ENCODE measurements at regions not wholly inside any gene's neighbourhood (a gene's known extent, or its start where the extent isn't known, plus 50 kb on each side); places are given as distances from the start of the nearest gene placed in this dataset.

GRCh38 chr6:159640322-159640721, 52.7 kb downstream of the SOD2 start:
- H3K36me3 ChIP-seq (ENCODE audit: insufficient read depth, low read length) = no peaks in the 10 kb centered on the region
- no peaks in the 10 kb centered on the region for H3K9me2 ChIP-seq (ENCODE audit: low read depth, low read length)
- TF ChIP-seq, protein P1, sequence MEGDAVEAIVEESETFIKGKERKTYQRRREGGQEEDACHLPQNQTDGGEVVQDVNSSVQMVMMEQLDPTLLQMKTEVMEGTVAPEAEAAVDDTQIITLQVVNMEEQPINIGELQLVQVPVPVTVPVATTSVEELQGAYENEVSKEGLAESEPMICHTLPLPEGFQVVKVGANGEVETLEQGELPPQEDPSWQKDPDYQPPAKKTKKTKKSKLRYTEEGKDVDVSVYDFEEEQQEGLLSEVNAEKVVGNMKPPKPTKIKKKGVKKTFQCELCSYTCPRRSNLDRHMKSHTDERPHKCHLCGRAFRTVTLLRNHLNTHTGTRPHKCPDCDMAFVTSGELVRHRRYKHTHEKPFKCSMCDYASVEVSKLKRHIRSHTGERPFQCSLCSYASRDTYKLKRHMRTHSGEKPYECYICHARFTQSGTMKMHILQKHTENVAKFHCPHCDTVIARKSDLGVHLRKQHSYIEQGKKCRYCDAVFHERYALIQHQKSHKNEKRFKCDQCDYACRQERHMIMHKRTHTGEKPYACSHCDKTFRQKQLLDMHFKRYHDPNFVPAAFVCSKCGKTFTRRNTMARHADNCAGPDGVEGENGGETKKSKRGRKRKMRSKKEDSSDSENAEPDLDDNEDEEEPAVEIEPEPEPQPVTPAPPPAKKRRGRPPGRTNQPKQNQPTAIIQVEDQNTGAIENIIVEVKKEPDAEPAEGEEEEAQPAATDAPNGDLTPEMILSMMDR (IDR thresholded peaks at IDR 0.05; ENCODE audit: low read length) = no peak
- no peak for TF ChIP-seq EZH2 (IDR thresholded peaks at IDR 0.05; ENCODE audit: borderline replicate concordance, low read length)

GRCh38 chr6:159639721-159640120, 53.3 kb downstream of the SOD2 start:
- no peaks in the 10 kb centered on the region for H4K20me1 ChIP-seq (ENCODE audit: insufficient read depth, low read length)
- no peak overlapping the region for H2AFZ ChIP-seq (ENCODE audit: low read length)
- no peak overlapping the region for H3K4me2 ChIP-seq (ENCODE audit: low read length)
- no peak overlapping the region for H3K4me3 ChIP-seq (ENCODE audit: low read depth, low read length, poor library complexity, severe bottlenecking)
- no peak overlapping the region for H3K9ac ChIP-seq (ENCODE audit: low read length)
- H3K79me2 ChIP-seq (ENCODE audit: insufficient read depth, low read length) = no peaks in the 10 kb centered on the region
- H3K27me3 ChIP-seq (ENCODE audit: insufficient read depth, low read length) = 0 out of 2 replicates have a peak, but pooled peaks cover 5% of the 10 kb centered on the region
- TF ChIP-seq EZH2 (IDR thresholded peaks at IDR 0.05; ENCODE audit: borderline replicate concordance, low read length) = no peak
- TF ChIP-seq, protein P1 (IDR thresholded peaks at IDR 0.05; ENCODE audit: low read length) = no peak
- no peaks in the 10 kb centered on the region for H3K9me2 ChIP-seq (ENCODE audit: low read depth, low read length)
- no peaks in the 10 kb centered on the region for H3F3A ChIP-seq (ENCODE audit: insufficient read depth, low read length)
- H3K4me1 ChIP-seq (ENCODE audit: insufficient read depth, low read length, severe bottlenecking) = no peaks in the 10 kb centered on the region
- H3K9me3 ChIP-seq (ENCODE audit: low read length) = no peaks in the 10 kb centered on the region
- no peaks in the 10 kb centered on the region for H3K36me3 ChIP-seq (ENCODE audit: insufficient read depth, low read length)
- H3K27ac ChIP-seq (ENCODE audit: low read depth, low read length, poor library complexity, severe bottlenecking) = no peak overlapping the region

More at GRCh38 chr6:159640322-159640721, 52.7 kb downstream of the SOD2 start:
- no peaks in the 10 kb centered on the region for H3F3A ChIP-seq (ENCODE audit: insufficient read depth, low read length)
- no peaks in the 10 kb centered on the region for H3K9me3 ChIP-seq (ENCODE audit: low read length)
- H3K79me2 ChIP-seq (ENCODE audit: insufficient read depth, low read length) = no peaks in the 10 kb centered on the region
- no peak overlapping the region for H2AFZ ChIP-seq (ENCODE audit: low read length)
- H3K9ac ChIP-seq (ENCODE audit: low read length) = no peak overlapping the region
- H3K4me2 ChIP-seq (ENCODE audit: low read length) = no peak overlapping the region
- H3K27me3 ChIP-seq (ENCODE audit: insufficient read depth, low read length) = 0 out of 2 replicates have a peak, but pooled peaks cover 5% of the 10 kb centered on the region
- H3K4me1 ChIP-seq (ENCODE audit: insufficient read depth, low read length, severe bottlenecking) = no peaks in the 10 kb centered on the region
- no peak overlapping the region for H3K27ac ChIP-seq (ENCODE audit: low read depth, low read length, poor library complexity, severe bottlenecking)
- no peak overlapping the region for H3K4me3 ChIP-seq (ENCODE audit: low read depth, low read length, poor library complexity, severe bottlenecking)
- H4K20me1 ChIP-seq (ENCODE audit: insufficient read depth, low read length) = no peaks in the 10 kb centered on the region

DNA sequence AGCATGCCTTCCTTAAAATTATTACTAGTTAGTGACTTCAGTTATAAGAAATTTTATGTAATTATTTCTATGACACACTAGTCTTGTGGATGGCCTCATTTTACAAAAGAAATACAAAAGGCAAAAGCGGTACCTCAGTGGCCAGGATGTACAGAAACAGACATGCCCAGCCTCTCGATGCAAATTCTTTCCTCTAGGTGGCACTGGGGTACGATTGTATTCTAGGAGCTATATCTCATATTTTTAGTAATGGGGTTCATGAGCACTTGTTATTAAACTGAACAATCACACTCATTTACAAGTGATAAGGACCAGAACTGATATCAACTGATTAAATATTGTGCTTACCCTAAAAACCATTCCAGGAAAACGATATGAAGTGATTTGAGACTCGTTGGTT, 59.8 kb downstream of the SOD2 start:
- H3K27ac ChIP-seq (ENCODE audit: low read depth, low read length, poor library complexity, severe bottlenecking) = no peak overlapping the region

More for the DNA sequence above, 59.8 kb downstream of the SOD2 start:
- no peaks in the 10 kb centered on the region for H3K79me2 ChIP-seq (ENCODE audit: insufficient read depth, low read length)
- H3K4me1 ChIP-seq (ENCODE audit: insufficient read depth, low read length, severe bottlenecking) = no peaks in the 10 kb centered on the region
- no peaks in the 10 kb centered on the region for H4K20me1 ChIP-seq (ENCODE audit: insufficient read depth, low read length)
- H3K27me3 ChIP-seq (ENCODE audit: insufficient read depth, low read length) = no peaks in the 10 kb centered on the region
- no peaks in the 10 kb centered on the region for H3F3A ChIP-seq (ENCODE audit: insufficient read depth, low read length)
- H3K9me3 ChIP-seq (ENCODE audit: low read length) = no peaks in the 10 kb centered on the region
- no peak overlapping the region for H2AFZ ChIP-seq (ENCODE audit: low read length)
- H3K9ac ChIP-seq (ENCODE audit: low read length) = no peak overlapping the region
- no peak overlapping the region for H3K4me3 ChIP-seq (ENCODE audit: low read depth, low read length, poor library complexity, severe bottlenecking)
- no peaks in the 10 kb centered on the region for H3K36me3 ChIP-seq (ENCODE audit: insufficient read depth, low read length)
- no peak for TF ChIP-seq EZH2 (IDR thresholded peaks at IDR 0.05; ENCODE audit: borderline replicate concordance, low read length)
- TF ChIP-seq, protein P1 (IDR thresholded peaks at IDR 0.05; ENCODE audit: low read length) = peak; percentile 61
- no peak overlapping the region for H3K4me2 ChIP-seq (ENCODE audit: low read length)
- no peaks in the 10 kb centered on the region for H3K9me2 ChIP-seq (ENCODE audit: low read depth, low read length)
